HUDEP-2 (cell line): ENCODE measurements at regions not wholly inside any gene's neighbourhood (a gene's known extent, or its start where the extent isn't known, plus 50 kb on each side); places are given as distances from the start of the nearest gene placed in this dataset.

Experiments used
- DNase-seq, 76 experiments: peaks; one replicate each; lab custom pipeline; 2025; ENCODE audit not compliant: unreplicated experiment in 76 of 76; lab: John Stamatoyannopoulos, UW

GRCh38 chr2:4134551-4135550 is 431.5 kb downstream of the DCDC2C start:
- no peak for DNase-seq

GRCh38 chr2:4135765-4136164 is 432.4 kb downstream of the DCDC2C start:
- no peak for DNase-seq

GRCh38 chr2:4139316-4139715 is 435.9 kb downstream of the DCDC2C start:
- no peak for DNase-seq

- DNase-seq, result no peak
These were observed 436.4 kb downstream of the DCDC2C start for GRCh38 chr2:4139731-4140130.

- no peak for DNase-seq
These were observed 437.1 kb downstream of the DCDC2C start for GRCh38 chr2:4140281-4140970.

- DNase-seq, result no peak
These were observed 441.4 kb downstream of the DCDC2C start for GRCh38 chr2:4144731-4145130.

- DNase-seq, result no peak
These were observed 448.1 kb downstream of the DCDC2C start for GRCh38 chr2:4151521-4151920.

- no peak for DNase-seq
These were observed 448.7 kb downstream of the DCDC2C start for GRCh38 chr2:4152051-4152450.

GRCh38 chr2:4168834-4169233 is 465.5 kb downstream of the DCDC2C start:
- DNase-seq, result no peak

- DNase-seq, result no peak
These were observed 471.4 kb downstream of the DCDC2C start for GRCh38 chr2:4174796-4175195.

- DNase-seq, result no peak
These were observed 472.0 kb downstream of the DCDC2C start for GRCh38 chr2:4175343-4175742.

GRCh38 chr2:4180631-4181030 is 477.3 kb downstream of the DCDC2C start:
- DNase-seq, result no peak

- DNase-seq, result no peak
These were observed 477.7 kb downstream of the DCDC2C start for GRCh38 chr2:4181062-4181461.

- DNase-seq, result no peak
These were observed 485.2 kb downstream of the DCDC2C start for GRCh38 chr2:4188561-4188960.

- no peak for DNase-seq
These were observed 487.2 kb downstream of the DCDC2C start for GRCh38 chr2:4190548-4190947.

GRCh38 chr2:4192119-4192518 is 488.7 kb downstream of the DCDC2C start:
- DNase-seq, result no peak

- DNase-seq, result no peak
These were observed 511.2 kb downstream of the DCDC2C start for GRCh38 chr2:4214444-4215205.

GRCh38 chr2:4217737-4218136 is 514.4 kb downstream of the DCDC2C start:
- no peak for DNase-seq

- DNase-seq, result no peak
These were observed 515.7 kb downstream of the DCDC2C start for GRCh38 chr2:4219101-4219500.

- DNase-seq, result no peak
These were observed 516.2 kb downstream of the DCDC2C start for GRCh38 chr2:4219571-4219970.

- no peak for DNase-seq
These were observed 518.1 kb downstream of the DCDC2C start for GRCh38 chr2:4221434-4221833.
